ENCODE measurements at regions not wholly inside any gene's neighbourhood (a gene's known extent, or its start where the extent isn't known, plus 50 kb on each side); places are given as distances from the start of the nearest gene placed in this dataset.
"Not testable (repeated sequence)": the region's sequence is repeated elsewhere in the genome, so short reads cannot be mapped to it uniquely, and the experiment has no call there.

- DNase-seq, result no peak
Observed at GRCh38 chr21:16426936-16427335, 697.2 kb downstream of the USP25 start.

- DNase-seq, result no peak
Observed at GRCh38 chr21:16427587-16428087, 697.9 kb downstream of the USP25 start.

- DNase-seq, result no peak
Observed at GRCh38 chr21:16437586-16437985, 707.8 kb downstream of the USP25 start.

GRCh38 chr21:16438761-16439160, 709.0 kb downstream of the USP25 start:
- DNase-seq, result no peak

- no peak for DNase-seq
Observed at GRCh38 chr21:16441789-16442188, 712.0 kb downstream of the USP25 start.

- no peak for DNase-seq
Observed at GRCh38 chr21:16454399-16454798, 724.6 kb downstream of the USP25 start.

GRCh38 chr21:16455526-16455925, 725.7 kb downstream of the USP25 start:
- no peak for DNase-seq

- DNase-seq, result peak; percentile 67
Observed at GRCh38 chr21:16455978-16456377, 726.2 kb downstream of the USP25 start.

GRCh38 chr21:16457498-16457897, 727.7 kb downstream of the USP25 start:
- DNase-seq, result no peak

- no peak for DNase-seq
Observed at GRCh38 chr21:16460936-16461335, 731.2 kb downstream of the USP25 start.

- DNase-seq, result not testable (repeated sequence)
Observed at GRCh38 chr21:16464211-16464889, 734.6 kb downstream of the USP25 start.

GRCh38 chr21:16468184-16468583, 738.4 kb downstream of the USP25 start:
- no peak for DNase-seq

GRCh38 chr21:16473988-16474387, 744.2 kb downstream of the USP25 start:
- DNase-seq, result no peak

GRCh38 chr21:16476056-16476825, 746.5 kb downstream of the USP25 start:
- no peak for DNase-seq

- no peak for DNase-seq
Observed at GRCh38 chr21:16488042-16488441, 758.3 kb downstream of the USP25 start.

- no peak for DNase-seq
Observed at GRCh38 chr21:16492356-16492755, 762.6 kb downstream of the USP25 start.

- DNase-seq, result peak; percentile 4
Observed at GRCh38 chr21:16492892-16493291, 763.1 kb downstream of the USP25 start.

- DNase-seq, result no peak
Observed at GRCh38 chr21:16496609-16497008, 766.8 kb downstream of the USP25 start.

- no peak for DNase-seq
Observed at GRCh38 chr21:16500271-16500670, 770.5 kb downstream of the USP25 start.

- no peak for DNase-seq
Observed at GRCh38 chr21:16502273-16502672, 772.5 kb downstream of the USP25 start.

GRCh38 chr21:16502897-16503296, 773.1 kb downstream of the USP25 start:
- DNase-seq, result no peak

- no peak for DNase-seq
Observed at GRCh38 chr21:16504281-16504680, 774.5 kb downstream of the USP25 start.

GRCh38 chr21:16504766-16505165, 775.0 kb downstream of the USP25 start:
- DNase-seq, result no peak

- DNase-seq, result no peak
Observed at GRCh38 chr21:16509476-16509875, 779.7 kb downstream of the USP25 start.
